Mesenchymal stem cell (in vitro differentiated cells and primary cell): ENCODE measurements at regions not wholly inside any gene's neighbourhood (a gene's known extent, or its start where the extent isn't known, plus 50 kb on each side); places are given as distances from the start of the nearest gene placed in this dataset.
A peak's percentile ranks its signal among the peaks of the same experiment; 100 is the strongest.

ENCODE experiments used
- DNase-seq: peaks from one replicate; pipeline ENCODE4 v3.0.0-alpha.2; 2013
- H2AFZ ChIP-seq: one replicate; pipeline ENCODE4 v1.6.1; 2013; ENCODE audit warnings: low read depth, mild to moderate bottlenecking, control low read depth, inconsistent platforms, low read length, moderate library complexity
- H2AK5ac ChIP-seq: 2 replicates; pipeline ENCODE4 v1.6.1; 2013; ENCODE audit warnings: low read length, moderate library complexity, mild to moderate bottlenecking, inconsistent platforms; ENCODE audit not compliant: severe bottlenecking
- H2BK120ac ChIP-seq: one replicate; pipeline ENCODE4 v1.6.1; 2013; ENCODE audit warnings: low read depth, mild to moderate bottlenecking, inconsistent platforms, low read length, moderate library complexity
- H2BK12ac ChIP-seq, 2 experiments: one replicate each; pipeline ENCODE4 v1.6.1; 2013; ENCODE audit warnings: inconsistent platforms in 2 of 2, low read length in 2 of 2, mild to moderate bottlenecking in 2 of 2, moderate library complexity in 2 of 2, control low read depth in 1 of 2
- H2BK15ac ChIP-seq: one replicate; pipeline ENCODE4 v1.6.1; 2013; ENCODE audit warnings: mild to moderate bottlenecking, low read depth, inconsistent platforms; ENCODE audit not compliant: poor library complexity, severe bottlenecking
- H2BK5ac ChIP-seq: 2 replicates; pipeline ENCODE4 v1.6.1; 2013; ENCODE audit warnings: low read depth, mild to moderate bottlenecking, low read length, control low read depth, inconsistent platforms; ENCODE audit not compliant: poor library complexity, severe bottlenecking
- H3K14ac ChIP-seq, 2 experiments: one replicate each; pipeline ENCODE4 v1.6.1; 2013; ENCODE audit warnings: inconsistent platforms in 2 of 2, low read length in 2 of 2, control low read depth in 1 of 2, mild to moderate bottlenecking in 1 of 2, moderate library complexity in 1 of 2
- H3K18ac ChIP-seq, 2 experiments: one replicate each; pipeline ENCODE4 v1.6.1; 2013; ENCODE audit warnings: inconsistent platforms in 2 of 2, low read length in 2 of 2, control low read depth in 1 of 2, low read depth in 1 of 2, mild to moderate bottlenecking in 1 of 2
- H3K23ac ChIP-seq, 2 experiments: one replicate each; pipeline ENCODE4 v1.6.1; 2013; ENCODE audit warnings: inconsistent platforms in 2 of 2, low read length in 2 of 2, mild to moderate bottlenecking in 2 of 2, moderate library complexity in 2 of 2, control low read depth in 1 of 2
- H3K27ac ChIP-seq: 2 replicates; pipeline ENCODE4 v1.5.1; 2013; ENCODE audit warnings: mild to moderate bottlenecking, moderate library complexity, low read length, control low read depth, inconsistent platforms; ENCODE audit not compliant: poor library complexity, severe bottlenecking
- H3K27me3 ChIP-seq, 2 experiments: 2 replicates each; pipeline versions ENCODE4 v1.6.1 to v1.7.0; 2013; ENCODE audit warnings: low read length in 2 of 2, mild to moderate bottlenecking in 2 of 2, moderate library complexity in 2 of 2, control low read depth in 1 of 2, inconsistent platforms in 1 of 2; ENCODE audit not compliant: control insufficient read depth in 1 of 2, insufficient read depth in 1 of 2
- H3K36me3 ChIP-seq, 2 experiments: 2 replicates each; pipeline versions ENCODE4 v1.6.1 to v1.7.0; 2013; ENCODE audit warnings: low read length in 2 of 2, control low read depth in 1 of 2, inconsistent platforms in 1 of 2, low read depth in 1 of 2, mild to moderate bottlenecking in 1 of 2; ENCODE audit not compliant: insufficient read depth in 2 of 2, control insufficient read depth in 1 of 2
- H3K4ac ChIP-seq, 2 experiments: one replicate each; pipeline ENCODE4 v1.6.1; 2013; ENCODE audit warnings: inconsistent platforms in 2 of 2, low read length in 2 of 2, mild to moderate bottlenecking in 2 of 2, moderate library complexity in 2 of 2, control low read depth in 1 of 2, low read depth in 1 of 2
- H3K4me1 ChIP-seq: 2 replicates; pipeline ENCODE4 v1.6.1; 2013; ENCODE audit warnings: low read depth, low read length, control low read depth; ENCODE audit not compliant: control insufficient read depth, insufficient read depth
- H3K4me2 ChIP-seq: 2 replicates; pipeline ENCODE4 v1.6.1; 2013; ENCODE audit warnings: low read length, mild to moderate bottlenecking, inconsistent platforms; ENCODE audit not compliant: poor library complexity, severe bottlenecking
- H3K4me3 ChIP-seq, 2 experiments: 2 replicates each; pipeline versions ENCODE4 v1.5.1 to v1.7.0; 2013; ENCODE audit warnings: low read length in 2 of 2, mild to moderate bottlenecking in 2 of 2, control low read depth in 1 of 2, low read depth in 1 of 2; ENCODE audit not compliant: insufficient read depth in 1 of 2
- H3K79me1 ChIP-seq: replicated peaks from 2 replicates; pipeline ENCODE4 v1.6.1; 2013; ENCODE audit warnings: mild to moderate bottlenecking, control low read depth, low read length, inconsistent platforms; ENCODE audit not compliant: poor library complexity, severe bottlenecking
- H3K9ac ChIP-seq: 2 replicates; pipeline ENCODE4 v1.7.0; 2013; ENCODE audit warnings: mild to moderate bottlenecking, low read length, moderate library complexity
- H3K9me3 ChIP-seq: 2 replicates; pipeline ENCODE4 v1.7.0; 2013; ENCODE audit warnings: mild to moderate bottlenecking, low read length; ENCODE audit not compliant: control insufficient read depth
- H4K8ac ChIP-seq: one replicate; pipeline ENCODE4 v1.6.1; 2013; ENCODE audit warnings: inconsistent platforms, mild to moderate bottlenecking, low read length, moderate library complexity
- H4K91ac ChIP-seq: one replicate; pipeline ENCODE4 v1.6.1; 2013; ENCODE audit warnings: mild to moderate bottlenecking, low read length, inconsistent platforms
- WGBS: methylation state at CpG from one replicate; pipeline ENCODE4 v1.1.7; 2013; ENCODE audit warnings: mixed read lengths; 5-methylcytosine and 5-hydroxymethylcytosine counted together

GRCh38 chr5:114097570-114097969 lies 264.3 kb upstream of the KCNN2 start:
- Histone ChIP-seq H3K4me3 (no peak overlapping the region), H3K9ac (no peak overlapping the region), H4K8ac (no peak overlapping the region), H3K36me3 (no peaks in the 10 kb centered on the region), H3K4me2 (no peak overlapping the region), H3K27ac (no peak overlapping the region), H3K4ac (no peak overlapping the region), H3K9me3 (peaks cover 1% of the 10 kb centered on the region), H3K79me1 (no peaks in the 10 kb centered on the region), H2BK5ac (no peak overlapping the region), H3K14ac (no peak overlapping the region), H4K91ac (no peak overlapping the region), H3K4me1 (no peaks in the 10 kb centered on the region), H3K18ac (no peak overlapping the region), H2AFZ (no peak overlapping the region), H3K23ac (no peak overlapping the region), H2BK12ac (no peak overlapping the region), H2AK5ac (no peak overlapping the region), H3K27me3 (no peaks in the 10 kb centered on the region), H2BK120ac (no peak overlapping the region), H2BK15ac (no peak overlapping the region)
- WGBS: 87% methylated on average over 2 of the region's 2 CpGs
- DNase-seq: no peak

GRCh38 chr5:114099161-114099560 lies 262.7 kb upstream of the KCNN2 start:
- Histone ChIP-seq H3K4ac (no peak overlapping the region), H3K4me3 (no peak overlapping the region), H3K79me1 (no peaks in the 10 kb centered on the region), H3K27ac (no peak overlapping the region), H2AK5ac (no peak overlapping the region), H2BK12ac (no peak overlapping the region), H3K4me1 (no peaks in the 10 kb centered on the region), H4K91ac (no peak overlapping the region), H3K18ac (no peak overlapping the region), H3K23ac (no peak overlapping the region), H2AFZ (no peak overlapping the region), H2BK5ac (no peak overlapping the region), H4K8ac (no peak overlapping the region), H3K4me2 (no peak overlapping the region), H3K36me3 (no peaks in the 10 kb centered on the region), H3K9ac (no peak overlapping the region), H3K9me3 (no peaks in the 10 kb centered on the region), H2BK15ac (no peak overlapping the region), H3K14ac (no peak overlapping the region), H2BK120ac (no peak overlapping the region), H3K27me3 (no peaks in the 10 kb centered on the region)
- WGBS: no CpG with 5 or more reads among the region's 2 CpGs
- no peak for DNase-seq

- H4K91ac ChIP-seq: no peak overlapping the region
- H2BK12ac ChIP-seq: no peak overlapping the region
- H3K4me1 ChIP-seq: no peaks in the 10 kb centered on the region
- no peak overlapping the region for H4K8ac ChIP-seq
- H3K36me3 ChIP-seq: no peaks in the 10 kb centered on the region
- H3K4me3 ChIP-seq: no peak overlapping the region
- no peaks in the 10 kb centered on the region for H3K9me3 ChIP-seq
- no peak overlapping the region for H2BK120ac ChIP-seq
- no CpG with 5 or more reads among the region's 3 CpGs for WGBS
- DNase-seq: peak; percentile 67
- H3K18ac ChIP-seq: no peak overlapping the region
- H3K4ac ChIP-seq: no peak overlapping the region
- no peak overlapping the region for H3K9ac ChIP-seq
- no peak overlapping the region for H2AFZ ChIP-seq
- no peak overlapping the region for H3K14ac ChIP-seq
- H3K27ac ChIP-seq: no peak overlapping the region
- no peaks in the 10 kb centered on the region for H3K27me3 ChIP-seq
- H3K79me1 ChIP-seq: no peaks in the 10 kb centered on the region
- no peak overlapping the region for H2BK5ac ChIP-seq
- H3K23ac ChIP-seq: no peak overlapping the region
- H3K4me2 ChIP-seq: no peak overlapping the region
- no peak overlapping the region for H2BK15ac ChIP-seq
- H2AK5ac ChIP-seq: no peak overlapping the region
Observed at GRCh38 chr5:114101153-114101552, 260.7 kb upstream of the KCNN2 start.

- Histone ChIP-seq H3K4me2 (no peak overlapping the region), H2BK12ac (no peak overlapping the region), H3K79me1 (no peaks in the 10 kb centered on the region), H3K9me3 (no peaks in the 10 kb centered on the region), H3K23ac (no peak overlapping the region), H2AK5ac (no peak overlapping the region), H3K27ac (no peak overlapping the region), H3K4me1 (no peaks in the 10 kb centered on the region), H2BK120ac (no peak overlapping the region), H3K18ac (no peak overlapping the region), H3K9ac (no peak overlapping the region), H3K36me3 (no peaks in the 10 kb centered on the region), H4K91ac (no peak overlapping the region), H3K4me3 (no peak overlapping the region), H3K27me3 (no peaks in the 10 kb centered on the region), H2AFZ (no peak overlapping the region), H2BK5ac (no peak overlapping the region), H2BK15ac (no peak overlapping the region), H3K4ac (no peak overlapping the region), H4K8ac (no peak overlapping the region), H3K14ac (no peak overlapping the region)
- 89% methylated on average over 1 of the region's 1 CpG for WGBS
- DNase-seq: no peak
Observed at GRCh38 chr5:114113604-114114003, 248.3 kb upstream of the KCNN2 start.
